ENCODE measurements at regions not wholly inside any gene's neighbourhood (a gene's known extent, or its start where the extent isn't known, plus 50 kb on each side); places are given as distances from the start of the nearest gene placed in this dataset.
A peak's percentile ranks its signal among the peaks of the same experiment; 100 is the strongest.

DNA sequence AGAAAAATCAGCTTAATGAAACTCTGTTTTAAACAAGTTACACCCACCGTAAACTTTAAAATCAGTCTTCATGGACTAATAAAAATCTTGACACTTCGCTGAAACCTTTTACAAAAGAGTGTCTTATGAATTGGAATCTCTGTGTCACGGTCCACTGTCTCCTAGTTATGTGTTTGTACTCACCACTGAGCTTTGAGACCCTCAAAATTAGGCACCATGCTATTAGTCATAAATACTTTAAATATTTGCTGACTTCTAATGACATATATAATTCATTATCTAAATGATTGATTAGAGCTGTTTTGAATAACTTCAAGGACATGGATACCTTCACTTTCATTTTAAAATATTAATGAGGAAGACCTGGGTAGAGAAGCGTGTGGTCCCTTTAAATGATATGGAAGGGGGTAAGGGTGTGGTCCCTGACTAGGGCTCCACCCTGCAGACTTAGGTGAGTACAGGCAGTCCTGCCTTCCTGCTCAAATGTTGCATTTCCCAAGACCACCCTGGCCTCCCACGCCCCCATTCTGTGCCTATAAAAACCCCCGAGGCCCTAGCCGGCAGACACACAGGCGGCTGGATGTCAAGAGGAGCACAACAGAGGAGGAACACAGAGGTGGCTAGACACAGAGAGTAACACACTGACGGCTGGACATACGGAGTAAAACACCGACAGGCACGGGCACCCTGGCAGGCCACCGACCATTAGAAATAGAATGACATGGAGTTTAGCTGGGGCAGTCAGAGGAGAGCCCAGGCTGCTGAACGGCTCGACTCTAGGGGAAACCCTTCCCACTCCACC is 179.0 kb upstream of the CDH9 start (continued):
- TF ChIP-seq, protein P1, sequence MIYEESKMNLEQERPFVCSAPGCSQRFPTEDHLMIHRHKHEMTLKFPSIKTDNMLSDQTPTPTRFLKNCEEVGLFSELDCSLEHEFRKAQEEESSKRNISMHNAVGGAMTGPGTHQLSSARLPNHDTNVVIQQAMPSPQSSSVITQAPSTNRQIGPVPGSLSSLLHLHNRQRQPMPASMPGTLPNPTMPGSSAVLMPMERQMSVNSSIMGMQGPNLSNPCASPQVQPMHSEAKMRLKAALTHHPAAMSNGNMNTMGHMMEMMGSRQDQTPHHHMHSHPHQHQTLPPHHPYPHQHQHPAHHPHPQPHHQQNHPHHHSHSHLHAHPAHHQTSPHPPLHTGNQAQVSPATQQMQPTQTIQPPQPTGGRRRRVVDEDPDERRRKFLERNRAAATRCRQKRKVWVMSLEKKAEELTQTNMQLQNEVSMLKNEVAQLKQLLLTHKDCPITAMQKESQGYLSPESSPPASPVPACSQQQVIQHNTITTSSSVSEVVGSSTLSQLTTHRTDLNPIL (CRISPR knock-in tag; IDR thresholded peaks at IDR 0.05; ENCODE audit: low read depth) = no peak
- no peak for TF ChIP-seq PPARA (CRISPR knock-in tag; IDR thresholded peaks at IDR 0.05; ENCODE audit: borderline replicate concordance)

DNA sequence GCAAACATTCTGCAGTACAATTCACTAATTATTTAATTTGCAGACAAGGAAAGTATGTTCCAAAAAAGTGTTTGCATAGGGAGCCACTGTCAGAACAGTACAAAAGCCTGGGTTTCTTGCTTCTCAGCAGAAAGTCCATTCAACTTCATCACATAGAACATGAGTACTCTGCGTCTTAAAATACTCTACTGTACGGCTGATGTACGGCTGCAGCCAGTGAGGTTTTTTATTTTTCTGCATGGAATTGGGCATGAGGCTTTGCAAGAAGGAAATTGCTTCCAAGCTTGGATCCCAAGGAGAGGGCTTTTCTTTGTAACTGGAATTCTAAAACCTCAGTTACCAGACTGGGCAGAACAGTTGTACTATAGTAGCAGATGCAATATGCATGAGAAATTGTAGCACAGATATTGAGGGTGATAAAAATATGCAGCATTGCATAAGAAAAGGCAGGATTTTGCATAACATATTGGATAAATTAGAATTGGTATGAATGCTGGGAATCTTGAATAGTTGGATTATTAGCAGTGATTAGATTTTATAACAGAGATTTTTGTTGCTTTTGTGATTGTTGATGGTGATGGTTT is 178.1 kb upstream of the CDH9 start:
- ATAC-seq = peak; percentile 70

DNA sequence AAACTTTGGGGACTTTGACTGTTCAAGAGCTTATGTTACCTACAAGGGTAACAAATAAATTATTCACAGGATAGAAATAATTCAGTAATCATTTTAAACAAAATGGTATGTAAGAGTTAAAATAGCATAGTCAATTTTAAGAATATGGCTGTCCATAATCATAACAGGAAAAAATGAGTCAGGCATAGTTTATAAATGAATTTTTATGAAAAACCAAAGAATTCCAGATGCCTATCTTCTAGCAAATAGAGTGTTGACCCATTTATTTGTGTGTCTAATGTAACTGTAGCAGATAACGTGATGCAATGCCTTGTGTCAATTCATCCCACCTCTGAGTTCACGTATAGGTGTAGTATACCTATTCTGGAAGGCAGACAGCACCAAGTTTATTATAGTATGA is 169.7 kb upstream of the CDH9 start:
- TF ChIP-seq, protein P2, sequence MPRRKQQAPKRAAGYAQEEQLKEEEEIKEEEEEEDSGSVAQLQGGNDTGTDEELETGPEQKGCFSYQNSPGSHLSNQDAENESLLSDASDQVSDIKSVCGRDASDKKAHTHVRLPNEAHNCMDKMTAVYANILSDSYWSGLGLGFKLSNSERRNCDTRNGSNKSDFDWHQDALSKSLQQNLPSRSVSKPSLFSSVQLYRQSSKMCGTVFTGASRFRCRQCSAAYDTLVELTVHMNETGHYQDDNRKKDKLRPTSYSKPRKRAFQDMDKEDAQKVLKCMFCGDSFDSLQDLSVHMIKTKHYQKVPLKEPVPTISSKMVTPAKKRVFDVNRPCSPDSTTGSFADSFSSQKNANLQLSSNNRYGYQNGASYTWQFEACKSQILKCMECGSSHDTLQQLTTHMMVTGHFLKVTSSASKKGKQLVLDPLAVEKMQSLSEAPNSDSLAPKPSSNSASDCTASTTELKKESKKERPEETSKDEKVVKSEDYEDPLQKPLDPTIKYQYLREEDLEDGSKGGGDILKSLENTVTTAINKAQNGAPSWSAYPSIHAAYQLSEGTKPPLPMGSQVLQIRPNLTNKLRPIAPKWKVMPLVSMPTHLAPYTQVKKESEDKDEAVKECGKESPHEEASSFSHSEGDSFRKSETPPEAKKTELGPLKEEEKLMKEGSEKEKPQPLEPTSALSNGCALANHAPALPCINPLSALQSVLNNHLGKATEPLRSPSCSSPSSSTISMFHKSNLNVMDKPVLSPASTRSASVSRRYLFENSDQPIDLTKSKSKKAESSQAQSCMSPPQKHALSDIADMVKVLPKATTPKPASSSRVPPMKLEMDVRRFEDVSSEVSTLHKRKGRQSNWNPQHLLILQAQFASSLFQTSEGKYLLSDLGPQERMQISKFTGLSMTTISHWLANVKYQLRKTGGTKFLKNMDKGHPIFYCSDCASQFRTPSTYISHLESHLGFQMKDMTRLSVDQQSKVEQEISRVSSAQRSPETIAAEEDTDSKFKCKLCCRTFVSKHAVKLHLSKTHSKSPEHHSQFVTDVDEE (CRISPR knock-in tag; IDR thresholded peaks at IDR 0.05) = no peak
- TF ChIP-seq TCF4 (CRISPR knock-in tag; IDR thresholded peaks at IDR 0.05; ENCODE audit: borderline replicate concordance) (no peak), ESRRG (CRISPR knock-in tag; IDR thresholded peaks at IDR 0.05) (no peak), ZFP3 (CRISPR knock-in tag; IDR thresholded peaks at IDR 0.05) (no peak)
- ATAC-seq = no peak

More for the DNA sequence above, 178.1 kb upstream of the CDH9 start:
- TF ChIP-seq, protein P2 (CRISPR knock-in tag; IDR thresholded peaks at IDR 0.05) = no peak
- TF ChIP-seq ZFP3 (CRISPR knock-in tag; IDR thresholded peaks at IDR 0.05) = no peak
- TF ChIP-seq ISL1 (CRISPR knock-in tag; IDR thresholded peaks at IDR 0.05) = no peak
- no peak for TF ChIP-seq TOX (CRISPR knock-in tag; IDR thresholded peaks at IDR 0.05; ENCODE audit: borderline replicate concordance)
- TF ChIP-seq RARB (CRISPR knock-in tag; IDR thresholded peaks at IDR 0.05) = no peak
- TF ChIP-seq, protein P3, sequence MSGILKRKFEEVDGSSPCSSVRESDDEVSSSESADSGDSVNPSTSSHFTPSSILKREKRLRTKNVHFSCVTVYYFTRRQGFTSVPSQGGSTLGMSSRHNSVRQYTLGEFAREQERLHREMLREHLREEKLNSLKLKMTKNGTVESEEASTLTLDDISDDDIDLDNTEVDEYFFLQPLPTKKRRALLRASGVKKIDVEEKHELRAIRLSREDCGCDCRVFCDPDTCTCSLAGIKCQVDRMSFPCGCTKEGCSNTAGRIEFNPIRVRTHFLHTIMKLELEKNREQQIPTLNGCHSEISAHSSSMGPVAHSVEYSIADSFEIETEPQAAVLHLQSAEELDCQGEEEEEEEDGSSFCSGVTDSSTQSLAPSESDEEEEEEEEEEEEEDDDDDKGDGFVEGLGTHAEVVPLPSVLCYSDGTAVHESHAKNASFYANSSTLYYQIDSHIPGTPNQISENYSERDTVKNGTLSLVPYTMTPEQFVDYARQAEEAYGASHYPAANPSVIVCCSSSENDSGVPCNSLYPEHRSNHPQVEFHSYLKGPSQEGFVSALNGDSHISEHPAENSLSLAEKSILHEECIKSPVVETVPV (CRISPR knock-in tag; IDR thresholded peaks at IDR 0.05) = no peak
- no peak for TF ChIP-seq ZNF8 (CRISPR knock-in tag; IDR thresholded peaks at IDR 0.05)
- TF ChIP-seq, protein P4, sequence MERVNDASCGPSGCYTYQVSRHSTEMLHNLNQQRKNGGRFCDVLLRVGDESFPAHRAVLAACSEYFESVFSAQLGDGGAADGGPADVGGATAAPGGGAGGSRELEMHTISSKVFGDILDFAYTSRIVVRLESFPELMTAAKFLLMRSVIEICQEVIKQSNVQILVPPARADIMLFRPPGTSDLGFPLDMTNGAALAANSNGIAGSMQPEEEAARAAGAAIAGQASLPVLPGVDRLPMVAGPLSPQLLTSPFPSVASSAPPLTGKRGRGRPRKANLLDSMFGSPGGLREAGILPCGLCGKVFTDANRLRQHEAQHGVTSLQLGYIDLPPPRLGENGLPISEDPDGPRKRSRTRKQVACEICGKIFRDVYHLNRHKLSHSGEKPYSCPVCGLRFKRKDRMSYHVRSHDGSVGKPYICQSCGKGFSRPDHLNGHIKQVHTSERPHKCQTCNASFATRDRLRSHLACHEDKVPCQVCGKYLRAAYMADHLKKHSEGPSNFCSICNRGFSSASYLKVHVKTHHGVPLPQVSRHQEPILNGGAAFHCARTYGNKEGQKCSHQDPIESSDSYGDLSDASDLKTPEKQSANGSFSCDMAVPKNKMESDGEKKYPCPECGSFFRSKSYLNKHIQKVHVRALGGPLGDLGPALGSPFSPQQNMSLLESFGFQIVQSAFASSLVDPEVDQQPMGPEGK (CRISPR knock-in tag; IDR thresholded peaks at IDR 0.05; ENCODE audit: borderline replicate concordance) = no peak
- TF ChIP-seq ESRRG (CRISPR knock-in tag; IDR thresholded peaks at IDR 0.05) = no peak
- TF ChIP-seq SNAI2 (CRISPR knock-in tag; IDR thresholded peaks at IDR 0.05) = no peak

DNA sequence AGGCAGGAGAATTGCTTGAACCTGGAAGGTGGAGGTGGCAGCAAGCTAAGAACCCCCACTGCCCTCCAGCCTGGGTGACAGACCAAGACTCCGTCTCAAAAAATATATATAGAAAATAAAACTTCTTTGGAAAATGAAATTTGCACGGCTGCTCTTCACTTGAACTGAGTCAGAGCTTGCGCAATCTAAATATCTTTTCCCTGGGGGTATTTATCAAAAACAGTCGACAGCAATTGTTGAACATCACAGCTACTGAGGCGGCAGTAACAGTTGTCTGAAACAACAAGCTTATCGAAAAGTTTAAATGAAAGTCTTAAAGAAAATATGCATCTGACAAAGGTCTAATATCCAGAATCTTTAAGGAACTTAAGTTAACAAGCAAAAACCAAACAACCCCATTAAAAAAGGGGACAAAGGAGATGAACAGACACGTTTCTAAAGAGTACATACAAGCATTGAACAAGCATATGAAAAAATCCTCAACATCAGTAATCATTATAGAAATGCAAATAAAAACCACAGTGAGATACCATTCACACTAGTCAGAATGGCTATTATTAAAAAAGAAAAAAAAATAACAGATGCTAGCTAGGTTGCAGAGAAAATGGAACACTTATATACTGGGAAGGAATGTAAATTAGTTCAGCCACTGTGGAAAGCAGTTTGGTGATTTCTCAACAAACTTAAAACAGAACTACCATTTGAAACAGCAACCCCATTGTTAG is 153.6 kb upstream of the CDH9 start:
- ATAC-seq = no peak

More for the DNA sequence above, 153.6 kb upstream of the CDH9 start:
- no peak for TF ChIP-seq ESRRG (CRISPR knock-in tag; IDR thresholded peaks at IDR 0.05)
- TF ChIP-seq ZNF8 (CRISPR knock-in tag; IDR thresholded peaks at IDR 0.05) = no peak
- TF ChIP-seq, protein P3 (CRISPR knock-in tag; IDR thresholded peaks at IDR 0.05) = no peak
- no peak for TF ChIP-seq ZNF565 (CRISPR knock-in tag; conservative IDR thresholded peaks at IDR 0.05; ENCODE audit: low read depth)
- TF ChIP-seq OSR1 (CRISPR knock-in tag; IDR thresholded peaks at IDR 0.05) = no peak
- TF ChIP-seq ZFP3 (CRISPR knock-in tag; IDR thresholded peaks at IDR 0.05) = no peak

Measured in SK-N-SH treated with all-trans-retinoic acid at 6 μM for 48 hours (cell line).